ENCODE measurements at regions not wholly inside any gene's neighbourhood (a gene's known extent, or its start where the extent isn't known, plus 50 kb on each side); places are given as distances from the start of the nearest gene placed in this dataset.

DNA sequence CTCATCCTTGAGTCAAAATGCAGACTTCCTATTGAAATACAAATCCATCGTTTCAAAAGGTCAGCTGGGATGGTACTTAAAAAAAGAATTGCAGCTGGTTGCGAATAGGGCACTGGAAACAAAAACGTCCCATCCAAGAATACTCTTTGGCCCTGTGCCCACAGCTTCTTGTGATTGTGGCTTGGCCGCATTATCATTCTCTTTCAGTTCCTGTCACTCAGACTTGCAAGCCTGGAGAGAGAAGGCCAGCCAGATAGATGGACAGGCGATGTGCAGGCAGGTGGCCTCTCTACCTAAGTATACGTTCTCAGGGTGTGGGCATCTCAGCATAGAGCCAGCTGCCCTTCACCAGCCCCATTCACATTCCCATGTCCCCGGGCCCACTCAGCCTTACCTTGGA lies 208.5 kb upstream of the ZNF536 start:
- intact Hi-C loops (cut with DNase I, micrococcal nuclease) = no loop called here
- H3K27ac ChIP-seq (ENCODE audit: low read depth in 1 of 2, low read length in 2 of 2) = no peak overlapping the region
- no peak overlapping the region for H3K4me3 ChIP-seq (ENCODE audit: low read length)
- no peaks in the 10 kb centered on the region for H3K4me1 ChIP-seq (ENCODE audit: insufficient read depth, low read length)
- no peaks in the 10 kb centered on the region for H3K36me3 Mint-ChIP-seq (ENCODE audit: low read depth)
- H3K36me3 ChIP-seq (ENCODE audit: insufficient read depth, low read length) = no peaks in the 10 kb centered on the region
- no peaks in the 10 kb centered on the region for H3K9me3 Mint-ChIP-seq
- TF ChIP-seq CTCF (IDR thresholded peaks at IDR 0.05) = no peak
- ATAC-seq (ENCODE audit: poor library complexity) = no peak
- H3K4me3 Mint-ChIP-seq = no peak overlapping the region
- POLR2A ChIA-PET = no interaction called here
- no peak for DNase-seq
- peaks cover 6% of the 10 kb centered on the region for H3K27me3 Mint-ChIP-seq
- peaks cover 0 to 15% of the 10 kb centered on the region in 2 experiments for H3K9me3 ChIP-seq (ENCODE audit: control insufficient read depth in 1 of 2, insufficient read depth in 1 of 2, low read length in 2 of 2)
- H3K27me3 ChIP-seq (ENCODE audit: control insufficient read depth in 1 of 2, insufficient read depth in 2 of 2, low read length in 2 of 2) = no peaks in the 10 kb centered on the region
- H3K27ac Mint-ChIP-seq = no peak overlapping the region
- H3K4me1 Mint-ChIP-seq (ENCODE audit: low read depth) = no peaks in the 10 kb centered on the region
- CTCF ChIA-PET = no interaction called here

- Mint-ChIP-seq H3K9me3 (no peaks in the 10 kb centered on the region), H3K4me1 (ENCODE audit: low read depth) (no peaks in the 10 kb centered on the region), H3K27ac (no peak overlapping the region), H3K4me3 (no peak overlapping the region), H3K36me3 (ENCODE audit: low read depth) (no peaks in the 10 kb centered on the region), H3K27me3 (peaks cover 3% of the 10 kb centered on the region)
- intact Hi-C loops (cut with DNase I, micrococcal nuclease) = no loop called here
- Histone ChIP-seq H3K27ac (ENCODE audit: low read depth in 1 of 2, low read length in 2 of 2) (no peak overlapping the region), H3K4me3 (ENCODE audit: low read length) (no peak overlapping the region), H3K36me3 (ENCODE audit: insufficient read depth, low read length) (no peaks in the 10 kb centered on the region), H3K4me1 (ENCODE audit: insufficient read depth, low read length) (no peaks in the 10 kb centered on the region), H3K9me3 (ENCODE audit: control insufficient read depth in 1 of 2, insufficient read depth in 1 of 2, low read length in 2 of 2) (peaks cover 0 to 25% of the 10 kb centered on the region in 2 experiments), H3K27me3 (ENCODE audit: control insufficient read depth in 1 of 2, insufficient read depth in 2 of 2, low read length in 2 of 2) (no peaks in the 10 kb centered on the region)
- ATAC-seq (ENCODE audit: poor library complexity) = no peak
- POLR2A ChIA-PET = no interaction called here
- no peak for DNase-seq
- CTCF ChIA-PET = no interaction called here
- no peak for TF ChIP-seq CTCF (IDR thresholded peaks at IDR 0.05)
These were observed 206.9 kb upstream of the ZNF536 start for GRCh38 chr19:30165228-30165813.

DNA sequence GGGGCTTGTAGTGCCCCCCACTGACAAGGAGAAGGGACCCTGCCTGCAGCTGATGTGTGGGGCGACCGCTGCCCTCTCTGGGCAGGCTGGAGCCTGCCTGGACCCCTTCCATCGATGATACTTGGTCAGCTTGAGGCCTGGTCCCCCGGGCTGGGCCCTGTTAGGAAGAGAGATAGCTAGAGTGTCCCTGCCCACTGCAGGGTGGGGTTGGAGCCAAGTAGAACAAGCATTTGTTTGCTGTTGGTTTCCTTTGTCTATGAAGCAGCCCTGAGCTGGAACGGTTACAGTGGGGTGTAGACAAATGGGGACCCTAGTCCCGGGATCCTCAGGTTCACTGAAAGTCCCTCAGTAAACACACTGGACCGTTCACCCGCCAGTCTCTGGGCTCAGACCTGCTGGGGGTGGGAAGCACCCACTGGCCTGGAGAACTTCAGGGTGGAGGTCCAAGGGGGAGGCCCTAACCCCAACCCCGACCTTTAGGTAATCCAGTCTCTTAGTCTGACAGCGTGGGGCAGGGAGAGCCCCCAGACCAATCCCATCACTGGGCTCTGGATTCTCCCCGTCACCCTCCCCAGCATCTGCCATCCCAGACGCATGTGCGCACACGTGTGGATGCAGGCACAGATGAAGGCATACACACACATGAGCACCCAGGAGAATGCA lies 204.8 kb upstream of the ZNF536 start:
- POLR2A ChIA-PET = no interaction called here
- intact Hi-C loops (cut with DNase I, micrococcal nuclease) = no loop called here
- no peaks in the 10 kb centered on the region for H3K4me1 Mint-ChIP-seq (ENCODE audit: low read depth)

More for the DNA sequence above, 204.8 kb upstream of the ZNF536 start:
- no peaks in the 10 kb centered on the region for H3K27me3 Mint-ChIP-seq
- ATAC-seq (ENCODE audit: poor library complexity) (no peak), DNase-seq (no peak)
- H3K36me3 Mint-ChIP-seq (ENCODE audit: low read depth) = no peaks in the 10 kb centered on the region
- peaks cover 0 to 30% of the 10 kb centered on the region in 2 experiments for H3K9me3 ChIP-seq (ENCODE audit: control insufficient read depth in 1 of 2, insufficient read depth in 1 of 2, low read length in 2 of 2)
- CTCF ChIA-PET = no interaction called here
- TF ChIP-seq CTCF (IDR thresholded peaks at IDR 0.05) = no peak
- no peaks in the 10 kb centered on the region for H3K36me3 ChIP-seq (ENCODE audit: insufficient read depth, low read length)
- H3K27ac Mint-ChIP-seq = no peak overlapping the region
- no peaks in the 10 kb centered on the region for H3K4me1 ChIP-seq (ENCODE audit: insufficient read depth, low read length)
- H3K9me3 Mint-ChIP-seq = no peaks in the 10 kb centered on the region
- no peak overlapping the region for H3K4me3 ChIP-seq (ENCODE audit: low read length)
- H3K4me3 Mint-ChIP-seq = no peak overlapping the region
- H3K27ac ChIP-seq (ENCODE audit: low read depth in 1 of 2, low read length in 2 of 2) = no peak overlapping the region
- no peaks in the 10 kb centered on the region for H3K27me3 ChIP-seq (ENCODE audit: control insufficient read depth in 1 of 2, insufficient read depth in 2 of 2, low read length in 2 of 2)

All from CD4-positive, alpha-beta T cell (primary cell).